ENCODE measurements at regions not wholly inside any gene's neighbourhood (a gene's known extent, or its start where the extent isn't known, plus 50 kb on each side); places are given as distances from the start of the nearest gene placed in this dataset.

- no peak overlapping the region for H3K27ac Mint-ChIP-seq (ENCODE audit: unreplicated experiment)
- TF ChIP-seq CTCF (IDR thresholded peaks at IDR 0.05) = no peak
- H3K36me3 Mint-ChIP-seq (ENCODE audit: low read depth) = no peaks in the 10 kb centered on the region
- H3K9me3 Mint-ChIP-seq (ENCODE audit: low read depth) = no peaks in the 10 kb centered on the region
- H3K27me3 Mint-ChIP-seq (ENCODE audit: low read depth) = peaks cover 14% of the 10 kb centered on the region
- DNase-seq (ENCODE audit: low spot score) = no peak
- H3K4me1 Mint-ChIP-seq (ENCODE audit: low read depth) = no peaks in the 10 kb centered on the region
- H3K4me3 Mint-ChIP-seq (ENCODE audit: unreplicated experiment) = no peak overlapping the region
Measured at GRCh38 chr11:135031205-135031989, 619.4 kb upstream of the B3GAT1 start.

- DNase-seq (ENCODE audit: low spot score) = no peak
Measured at GRCh38 chr11:135027461-135027860, 615.4 kb upstream of the B3GAT1 start.

GRCh38 chr11:135023499-135023898 is 611.5 kb upstream of the B3GAT1 start:
- no peak for TF ChIP-seq CTCF (IDR thresholded peaks at IDR 0.05)
- DNase-seq (ENCODE audit: low spot score) = no peak
- Mint-ChIP-seq H3K27me3 (ENCODE audit: low read depth) (no peaks in the 10 kb centered on the region), H3K4me3 (ENCODE audit: unreplicated experiment) (no peak overlapping the region), H3K36me3 (ENCODE audit: low read depth) (no peaks in the 10 kb centered on the region), H3K27ac (ENCODE audit: unreplicated experiment) (no peak overlapping the region), H3K9me3 (ENCODE audit: low read depth) (peaks cover 3% of the 10 kb centered on the region), H3K4me1 (ENCODE audit: low read depth) (no peaks in the 10 kb centered on the region)

More at GRCh38 chr11:135027461-135027860, 615.4 kb upstream of the B3GAT1 start:
- no peak for TF ChIP-seq CTCF (IDR thresholded peaks at IDR 0.05)
- Mint-ChIP-seq H3K4me3 (ENCODE audit: unreplicated experiment) (no peak overlapping the region), H3K27me3 (ENCODE audit: low read depth) (peaks cover 3% of the 10 kb centered on the region), H3K4me1 (ENCODE audit: low read depth) (no peaks in the 10 kb centered on the region), H3K9me3 (ENCODE audit: low read depth) (no peaks in the 10 kb centered on the region), H3K27ac (ENCODE audit: unreplicated experiment) (no peak overlapping the region), H3K36me3 (ENCODE audit: low read depth) (no peaks in the 10 kb centered on the region)

- H3K4me1 Mint-ChIP-seq (ENCODE audit: low read depth) = no peaks in the 10 kb centered on the region
Measured at GRCh38 chr11:135022454-135022853, 610.4 kb upstream of the B3GAT1 start.

GRCh38 chr11:135019899-135020298 is 607.9 kb upstream of the B3GAT1 start:
- Mint-ChIP-seq H3K27me3 (ENCODE audit: low read depth) (no peaks in the 10 kb centered on the region), H3K36me3 (ENCODE audit: low read depth) (no peaks in the 10 kb centered on the region), H3K9me3 (ENCODE audit: low read depth) (peaks cover 7% of the 10 kb centered on the region), H3K27ac (ENCODE audit: unreplicated experiment) (no peak overlapping the region), H3K4me3 (ENCODE audit: unreplicated experiment) (no peak overlapping the region), H3K4me1 (ENCODE audit: low read depth) (no peaks in the 10 kb centered on the region)
- DNase-seq (ENCODE audit: low spot score) = no peak
- TF ChIP-seq CTCF (IDR thresholded peaks at IDR 0.05) = no peak

More at GRCh38 chr11:135022454-135022853, 610.4 kb upstream of the B3GAT1 start:
- Mint-ChIP-seq H3K36me3 (ENCODE audit: low read depth) (no peaks in the 10 kb centered on the region), H3K27me3 (ENCODE audit: low read depth) (no peaks in the 10 kb centered on the region), H3K27ac (ENCODE audit: unreplicated experiment) (no peak overlapping the region), H3K4me3 (ENCODE audit: unreplicated experiment) (no peak overlapping the region), H3K9me3 (ENCODE audit: low read depth) (peaks cover 7% of the 10 kb centered on the region)
- no peak for TF ChIP-seq CTCF (IDR thresholded peaks at IDR 0.05)
- no peak for DNase-seq (ENCODE audit: low spot score)

All from chondrocyte (in vitro differentiated cells).